Heart right ventricle (tissue), 16 donors: ENCODE measurements at regions not wholly inside any gene's neighbourhood (a gene's known extent, or its start where the extent isn't known, plus 50 kb on each side); places are given as distances from the start of the nearest gene placed in this dataset.

ENCODE experiments used
- ATAC-seq, 8 donors: fragments of 200-7000 bp; cut with Tn5 transposase; one replicate each; pipeline ENCODE4 v1.9.1; 2020; ENCODE audit warnings: mild to moderate bottlenecking in 8 of 8, moderate library complexity in 8 of 8, moderate number of reproducible peaks in 1 of 8
- DNase-seq, 2 donors: peaks; one replicate each; pipeline ENCODE4 v3.0.0-alpha.2; 2020
- H3K27ac ChIP-seq, 10 donors: fragments of 200-600 bp; sonication (generic) in 2 of 10; one replicate each; pipeline versions ENCODE4 v1.5.0 to v1.8.0; 2020 to 2022; ENCODE audit warnings: mild to moderate bottlenecking in 3 of 10
- H3K27me3 ChIP-seq, 7 donors: fragments of 200-600 bp; one replicate each; pipeline ENCODE4 v1.8.0; 2021 to 2022; ENCODE audit warnings: mild to moderate bottlenecking in 2 of 7
- H3K36me3 ChIP-seq, 9 donors: fragments of 200-600 bp; sonication (generic) in 1 of 9; one replicate each; pipeline versions ENCODE4 v1.5.0 to v1.8.0; 2020 to 2022; ENCODE audit warnings: mild to moderate bottlenecking in 2 of 9
- H3K4me1 ChIP-seq, 9 donors: fragments of 200-600 bp; sonication (generic) in 1 of 9; one replicate each; pipeline versions ENCODE4 v1.5.0 to v1.8.0; 2020 to 2022; ENCODE audit warnings: mild to moderate bottlenecking in 4 of 9
- H3K4me3 ChIP-seq, 10 donors: fragments of 200-600 bp; sonication (generic) in 2 of 10; one replicate each; pipeline versions ENCODE4 v1.5.0 to v1.8.0; 2020 to 2022; ENCODE audit warnings: mild to moderate bottlenecking in 7 of 10, moderate library complexity in 2 of 10
- H3K9me3 ChIP-seq, 11 donors: fragments of 200-600 bp in 10 of 11; sonication (generic) in 2 of 11; one replicate each; pipeline versions ENCODE4 v1.5.0 to v1.8.0; 2013 to 2022; ENCODE audit warnings: mild to moderate bottlenecking in 2 of 11, control low read depth in 1 of 11, moderate library complexity in 1 of 11
- CTCF ChIP-seq, 9 donors: fragments of 200-600 bp; sonication (generic) in 2 of 9; IDR thresholded peaks; one replicate each; pipeline versions ENCODE4 v1.5.0 to v1.8.0; 2021 to 2022; ENCODE audit warnings: antibody characterized with exemption in 9 of 9, mild to moderate bottlenecking in 5 of 9, moderate library complexity in 1 of 9
- WGBS, 2 donors: extraction: QIAGEN DNeasy Blood & Tissue Kit; methylation state at CpG; one replicate each; pipeline ENCODE4 v1.1.7; 2013; ENCODE audit warnings: inconsistent platforms in 1 of 2; 5-methylcytosine and 5-hydroxymethylcytosine counted together
- intact Hi-C, 10 donors: fragments of 100-400 bp; cut with DNase I; formaldehyde crosslinking; loops; one replicate each; pipeline versions ENCODE4 v1.11.1 to v1.14.2; 2022
- donor health status: Arrhythmogenic right ventricular cardiomyopathy.
- donor health status: ischemic (EF 13 %, LVEDD 7.1; RV severe dilation, severe dysfunction).
- donor health status: healthy with polysubstance abuse.
- donor health status: DM: no; HTN: yes; CAD: no.
- donor health status: DM: no; HTN: no; CAD: no.
- donor health status: ischemic (EF 25% LVEDD 6.9; RV normal size, moderate dysfunction).
- donor health status: ischemic (EF 25% LVEDD 5.7; RV mildly dilated, moderate dysfunction).
- donor health status: healthy.
- donor health status: DM: yes; HTN: yes; CAD: no.
- donor health status: Ischemic cardiomyopathy.
- donor health status: ischemic (EF 35%, LVEDD 5.7; RV mildly dilated, moderate dysfunction).
- donor health status: nonischemic (EF 11% LVEDD 7.7; RV severe dilation, severe dysfunction).
- donor health status: DM: yes; HTN: yes; CAD: no.
- donor health status: PGD.
- donor health status: ischemic (EF 29% LVEDD 5.4; RV normal size, mild dysfunction).
- donor health status: nonischemic (EF 23%, LVEDD 6.1; RV moderate dilation, normal function).

GRCh38 chr11:70019576-70020011 lies 58.5 kb upstream of the ANO1 start:
- intact Hi-C loops, result no loop called here
- Histone ChIP-seq H3K4me3 (peak overlapping the region in 1 of 10 donors; percentile 5), H3K9me3 (peaks cover 0 to 15% (median 0%) of the 10 kb centered on the region in 11 donors), H3K27me3 (peaks cover 0 to 6% (median 0%) of the 10 kb centered on the region in 7 donors), H3K4me1 (peaks cover 0 to 47% (median 12%) of the 10 kb centered on the region in 9 donors), H3K27ac (peak overlapping the region in 9 of 10 donors; percentile 41 to 90 (median 84)), H3K36me3 (no peaks in the 10 kb centered on the region)
- ATAC-seq (peak; percentile 73 to 86 (median 78)), DNase-seq (peak in 1 of 2 donors; percentile 62)
- no peak for TF ChIP-seq CTCF (IDR thresholded peaks at IDR 0.05)
- whole genome bisulfite sequencing, 2 donors, result 37 to 45% methylated on average over 8 of the region's 8 CpGs

GRCh38 chr11:70020336-70021214 lies 57.5 kb upstream of the ANO1 start:
- 65 to 69% methylated on average over 24 of the region's 24 CpGs for WGBS, 2 donors
- Histone ChIP-seq H3K36me3 (no peaks in the 10 kb centered on the region), H3K4me3 (peak overlapping the region in 1 of 10 donors; percentile 5), H3K27me3 (peaks cover 0 to 6% (median 0%) of the 10 kb centered on the region in 7 donors), H3K4me1 (peaks cover 0 to 47% (median 12%) of the 10 kb centered on the region in 9 donors), H3K9me3 (peaks cover 0 to 15% (median 0%) of the 10 kb centered on the region in 11 donors), H3K27ac (peak overlapping the region in 9 of 10 donors; percentile 41 to 90 (median 84))
- intact Hi-C loops, result no loop called here
- TF ChIP-seq CTCF (IDR thresholded peaks at IDR 0.05), result no peak
- ATAC-seq, result peak; percentile 65 to 76 (median 70)
- DNase-seq, result peak in 1 of 2 donors; percentile 53

GRCh38 chr11:70021586-70021985 lies 56.5 kb upstream of the ANO1 start:
- 79 to 80% methylated on average over 10 of the region's 10 CpGs for WGBS, 2 donors
- DNase-seq, result no peak
- peaks cover 0 to 40% (median 10%) of the 10 kb centered on the region in 9 donors for H3K4me1 ChIP-seq
- H3K9me3 ChIP-seq, result peaks cover 0 to 15% (median 0%) of the 10 kb centered on the region in 11 donors
- TF ChIP-seq CTCF (IDR thresholded peaks at IDR 0.05), result no peak
- no peaks in the 10 kb centered on the region for H3K27me3 ChIP-seq
- no peak for ATAC-seq
- H3K4me3 ChIP-seq, result no peak overlapping the region
- no peaks in the 10 kb centered on the region for H3K36me3 ChIP-seq
- H3K27ac ChIP-seq, result peak overlapping the region in 3 of 10 donors; percentile 81 to 90 (median 89)
- intact Hi-C loops, result no loop called here

GRCh38 chr11:70024036-70024772 lies 53.9 kb upstream of the ANO1 start:
- TF ChIP-seq CTCF (IDR thresholded peaks at IDR 0.05), result no peak
- H3K27ac ChIP-seq, result no peak overlapping the region
- no peaks in the 10 kb centered on the region for H3K27me3 ChIP-seq
- no peak for ATAC-seq
- no peak overlapping the region for H3K4me3 ChIP-seq
- DNase-seq, result no peak
- H3K36me3 ChIP-seq, result no peaks in the 10 kb centered on the region
- H3K4me1 ChIP-seq, result peaks cover 0 to 24% (median 9%) of the 10 kb centered on the region in 9 donors
- 85 to 86% methylated on average over 13 of the region's 13 CpGs for WGBS, 2 donors
- H3K9me3 ChIP-seq, result peaks cover 0 to 15% (median 0%) of the 10 kb centered on the region in 11 donors
- intact Hi-C loops, result no loop called here
